ENCODE measurements at regions not wholly inside any gene's neighbourhood (a gene's known extent, or its start where the extent isn't known, plus 50 kb on each side); places are given as distances from the start of the nearest gene placed in this dataset.
A peak's percentile ranks its signal among the peaks of the same experiment; 100 is the strongest.

GRCh38 chr12:114993165-114993564, 309.2 kb upstream of the TBX3 start:
- no peak overlapping the region for H3K9ac ChIP-seq (ENCODE audit: low read depth in 1 of 2, low read length in 2 of 2)
- no peak for DNase-seq (ENCODE audit: low spot score)
- H3K36me3 ChIP-seq (ENCODE audit: control insufficient read depth in 4 of 4, insufficient read depth in 3 of 4, low read depth in 1 of 4, low read length in 3 of 4) = no peaks in the 10 kb centered on the region
- H3K27ac ChIP-seq (ENCODE audit: low read depth in 1 of 2, low read length in 2 of 2) = no peak overlapping the region
- no peaks in the 10 kb centered on the region for H3K9me3 ChIP-seq (ENCODE audit: control insufficient read depth in 4 of 4, low read length in 3 of 4)
- H3K4me1 ChIP-seq (ENCODE audit: control insufficient read depth in 4 of 4, insufficient read depth in 4 of 4, low read length in 3 of 4) = no peaks in the 10 kb centered on the region
- H3K27me3 ChIP-seq (ENCODE audit: control insufficient read depth in 4 of 4, insufficient read depth in 4 of 4, low read length in 3 of 4) = no peaks in the 10 kb centered on the region
- 82% methylated on average over 3 of the region's 3 CpGs for WGBS
- H3K4me3 ChIP-seq (ENCODE audit: low read depth in 1 of 3, low read length in 3 of 3) = no peak overlapping the region
- TF ChIP-seq RAD21 (IDR thresholded peaks at IDR 0.05) = no peak
- peak; percentile 15 for TF ChIP-seq REST (IDR thresholded peaks at IDR 0.05)

- 74% methylated on average over 1 of the region's 1 CpG for WGBS
- Histone ChIP-seq H3K27ac (ENCODE audit: low read depth in 1 of 2, low read length in 2 of 2) (no peak overlapping the region), H3K4me1 (ENCODE audit: control insufficient read depth in 4 of 4, insufficient read depth in 4 of 4, low read length in 3 of 4) (no peaks in the 10 kb centered on the region), H3K9me3 (ENCODE audit: control insufficient read depth in 4 of 4, low read length in 3 of 4) (no peaks in the 10 kb centered on the region), H3K36me3 (ENCODE audit: control insufficient read depth in 4 of 4, insufficient read depth in 3 of 4, low read depth in 1 of 4, low read length in 3 of 4) (no peaks in the 10 kb centered on the region), H3K9ac (ENCODE audit: low read depth in 1 of 2, low read length in 2 of 2) (no peak overlapping the region), H3K27me3 (ENCODE audit: control insufficient read depth in 4 of 4, insufficient read depth in 4 of 4, low read length in 3 of 4) (no peaks in the 10 kb centered on the region), H3K4me3 (ENCODE audit: low read depth in 1 of 3, low read length in 3 of 3) (no peak overlapping the region)
- no peak for DNase-seq (ENCODE audit: low spot score)
- TF ChIP-seq RAD21 (IDR thresholded peaks at IDR 0.05) (no peak), RXRA (IDR thresholded peaks at IDR 0.05) (no peak), REST (IDR thresholded peaks at IDR 0.05) (no peak), SP1 (IDR thresholded peaks at IDR 0.05) (no peak), ZBTB33 (IDR thresholded peaks at IDR 0.05) (no peak), HNF4G (IDR thresholded peaks at IDR 0.05) (no peak), CTCF (IDR thresholded peaks at IDR 0.05; ENCODE audit: low read depth, low read length, missing input control) (no peak), MAX (IDR thresholded peaks at IDR 0.05) (no peak), FOXA1 (IDR thresholded peaks at IDR 0.05) (no peak), JUND (IDR thresholded peaks at IDR 0.05) (no peak), TAF1 (conservative IDR thresholded peaks at IDR 0.05) (no peak), ATF3 (IDR thresholded peaks at IDR 0.05) (no peak), FOXA2 (IDR thresholded peaks at IDR 0.05) (no peak), GABPA (IDR thresholded peaks at IDR 0.05 in 1 of 2, conservative IDR thresholded peaks at IDR 0.05 in 1 of 2) (no peak), NR2F2 (IDR thresholded peaks at IDR 0.05) (no peak), YY1 (IDR thresholded peaks at IDR 0.05) (no peak), HNF4A (conservative IDR thresholded peaks at IDR 0.05) (no peak), EGR1 (IDR thresholded peaks at IDR 0.05; ENCODE audit: low read depth in 2 of 2) (no peak)
These were observed 308.5 kb upstream of the TBX3 start for GRCh38 chr12:114992443-114992842.

Measured in liver (tissue), 8 donors.